ENCODE measurements at regions not wholly inside any gene's neighbourhood (a gene's known extent, or its start where the extent isn't known, plus 50 kb on each side); places are given as distances from the start of the nearest gene placed in this dataset.

DNA sequence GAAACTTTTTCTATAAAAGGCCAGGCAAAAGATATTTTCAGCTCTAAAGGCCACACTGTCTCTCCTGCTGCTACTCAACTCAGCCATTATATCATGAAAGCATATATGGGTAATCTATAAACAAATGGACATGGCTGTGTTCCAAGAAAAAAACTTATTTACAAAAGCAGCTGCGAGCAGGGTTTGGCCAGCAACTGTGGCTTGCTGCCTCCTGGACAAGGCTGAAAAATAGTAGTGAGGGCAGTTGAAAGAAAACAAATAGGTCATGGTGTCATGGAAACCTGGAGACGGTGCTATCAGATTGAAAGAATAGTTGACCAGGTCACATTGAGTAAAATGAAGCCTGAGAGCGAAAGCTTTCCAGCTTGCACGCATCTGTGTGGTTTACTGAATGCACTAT lies 89.2 kb upstream of the LRATD1 start:
- Histone ChIP-seq H3K9me3 (peaks cover 0 to 8% (median 0%) of the 10 kb centered on the region in 12 donors), H3K4me1 (no peaks in the 10 kb centered on the region), H3K36me3 (no peaks in the 10 kb centered on the region), H3K27me3 (no peaks in the 10 kb centered on the region), H3K27ac (no peak overlapping the region), H3K4me3 (no peak overlapping the region)
- intact Hi-C loops (cut with DNase I), result no loop called here
- TF ChIP-seq, protein P1, sequence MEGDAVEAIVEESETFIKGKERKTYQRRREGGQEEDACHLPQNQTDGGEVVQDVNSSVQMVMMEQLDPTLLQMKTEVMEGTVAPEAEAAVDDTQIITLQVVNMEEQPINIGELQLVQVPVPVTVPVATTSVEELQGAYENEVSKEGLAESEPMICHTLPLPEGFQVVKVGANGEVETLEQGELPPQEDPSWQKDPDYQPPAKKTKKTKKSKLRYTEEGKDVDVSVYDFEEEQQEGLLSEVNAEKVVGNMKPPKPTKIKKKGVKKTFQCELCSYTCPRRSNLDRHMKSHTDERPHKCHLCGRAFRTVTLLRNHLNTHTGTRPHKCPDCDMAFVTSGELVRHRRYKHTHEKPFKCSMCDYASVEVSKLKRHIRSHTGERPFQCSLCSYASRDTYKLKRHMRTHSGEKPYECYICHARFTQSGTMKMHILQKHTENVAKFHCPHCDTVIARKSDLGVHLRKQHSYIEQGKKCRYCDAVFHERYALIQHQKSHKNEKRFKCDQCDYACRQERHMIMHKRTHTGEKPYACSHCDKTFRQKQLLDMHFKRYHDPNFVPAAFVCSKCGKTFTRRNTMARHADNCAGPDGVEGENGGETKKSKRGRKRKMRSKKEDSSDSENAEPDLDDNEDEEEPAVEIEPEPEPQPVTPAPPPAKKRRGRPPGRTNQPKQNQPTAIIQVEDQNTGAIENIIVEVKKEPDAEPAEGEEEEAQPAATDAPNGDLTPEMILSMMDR (IDR thresholded peaks at IDR 0.05), result no peak
- TF ChIP-seq POLR2A (IDR thresholded peaks at IDR 0.05), result no peak
- ATAC-seq (no peak), DNase-seq (no peak)
- WGBS, 4 donors, result 53 to 71% (median 59%) methylated on average over 4 of the region's 4 CpGs

DNA sequence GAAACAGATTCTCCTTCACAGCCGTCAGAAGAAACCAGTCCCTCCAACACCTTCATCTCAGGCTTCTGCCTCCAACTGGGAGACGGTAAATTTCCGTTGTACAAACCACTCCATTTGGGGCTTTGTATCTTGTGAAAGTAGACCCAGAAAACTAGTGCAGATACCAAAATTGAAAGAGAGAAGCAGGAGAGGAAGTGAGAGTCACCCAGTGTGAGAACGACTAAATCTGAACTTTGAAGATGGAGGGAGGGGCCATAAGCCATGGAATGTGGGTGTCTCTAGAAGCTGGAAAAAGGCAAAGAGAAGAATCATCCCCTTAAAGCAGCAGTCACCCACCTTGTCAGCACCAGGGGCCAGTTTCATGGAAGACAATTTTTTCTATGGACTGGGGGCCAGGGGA lies 88.3 kb upstream of the LRATD1 start:
- no peak overlapping the region for H3K4me3 ChIP-seq
- ATAC-seq, result no peak

DNA sequence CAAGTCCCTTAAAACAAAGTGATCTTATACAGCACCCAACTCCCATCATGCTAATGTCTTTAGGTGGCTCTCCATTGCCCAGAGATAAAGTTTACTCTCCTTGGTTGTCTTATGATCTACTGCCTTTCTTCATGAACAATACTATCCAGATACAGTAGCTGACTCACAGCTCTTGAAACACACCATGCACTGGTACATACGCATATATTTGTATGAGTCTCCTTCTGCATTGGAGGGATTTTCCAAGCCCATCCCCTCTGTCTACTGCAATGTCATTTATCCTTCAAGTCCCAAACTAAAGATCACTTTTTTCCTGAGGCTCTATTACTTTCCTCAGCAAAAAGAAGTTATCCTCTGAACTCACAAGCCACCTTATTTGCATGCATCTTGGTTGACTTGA lies 84.7 kb upstream of the LRATD1 start:
- ATAC-seq (no peak), DNase-seq (no peak)
- WGBS, 4 donors, result 92 to 96% (median 93%) methylated on average over 1 of the region's 1 CpG
- H3K4me1 ChIP-seq, result no peaks in the 10 kb centered on the region
- H3K27me3 ChIP-seq, result no peaks in the 10 kb centered on the region
- H3K27ac ChIP-seq, result no peak overlapping the region
- no peak overlapping the region for H3K4me3 ChIP-seq
- intact Hi-C loops (cut with DNase I), result no loop called here
- H3K36me3 ChIP-seq, result no peaks in the 10 kb centered on the region
- no peak for TF ChIP-seq POLR2A (IDR thresholded peaks at IDR 0.05)
- TF ChIP-seq, protein P1 (IDR thresholded peaks at IDR 0.05), result no peak
- no peaks in the 10 kb centered on the region for H3K9me3 ChIP-seq

More for the DNA sequence above, 88.3 kb upstream of the LRATD1 start:
- H3K4me1 ChIP-seq, result no peaks in the 10 kb centered on the region
- H3K27ac ChIP-seq, result no peak overlapping the region
- H3K36me3 ChIP-seq, result no peaks in the 10 kb centered on the region
- TF ChIP-seq, protein P1 (IDR thresholded peaks at IDR 0.05), result no peak
- TF ChIP-seq POLR2A (IDR thresholded peaks at IDR 0.05), result no peak
- no peaks in the 10 kb centered on the region for H3K27me3 ChIP-seq
- intact Hi-C loops (cut with DNase I), result no loop called here
- DNase-seq, result no peak
- peaks cover 0 to 8% (median 0%) of the 10 kb centered on the region in 12 donors for H3K9me3 ChIP-seq
- 54 to 82% (median 70%) methylated on average over 4 of the region's 4 CpGs for WGBS, 4 donors

DNA sequence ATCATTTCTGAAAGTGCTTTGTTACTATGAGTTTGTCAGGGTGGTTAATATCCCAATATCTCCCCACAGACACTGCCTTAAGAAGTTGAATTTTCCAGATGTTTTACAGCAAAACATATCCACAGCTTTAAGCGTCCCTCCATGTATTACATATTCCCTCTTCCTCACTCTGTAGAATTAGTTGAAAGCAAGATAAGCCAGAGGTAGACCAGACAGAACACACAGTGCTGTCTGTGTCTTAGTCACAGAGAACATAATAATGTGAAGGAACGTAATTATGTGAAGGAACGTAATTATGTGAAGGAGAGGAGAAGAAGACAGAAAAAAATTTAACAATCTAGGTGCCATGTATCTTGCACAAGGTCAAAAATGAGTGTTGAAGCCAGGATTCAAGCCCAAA lies 81.9 kb upstream of the LRATD1 start:
- ATAC-seq, result no peak
- intact Hi-C loops (cut with DNase I), result no loop called here
- 37 to 56% (median 44%) methylated on average over 3 of the region's 3 CpGs for WGBS, 4 donors
- no peak overlapping the region for H3K4me3 ChIP-seq
- no peaks in the 10 kb centered on the region for H3K36me3 ChIP-seq
- H3K27ac ChIP-seq, result no peak overlapping the region
- no peak for DNase-seq
- no peaks in the 10 kb centered on the region for H3K27me3 ChIP-seq
- TF ChIP-seq, protein P1 (IDR thresholded peaks at IDR 0.05), result no peak
- TF ChIP-seq POLR2A (IDR thresholded peaks at IDR 0.05), result no peak
- no peaks in the 10 kb centered on the region for H3K4me1 ChIP-seq
- H3K9me3 ChIP-seq, result no peaks in the 10 kb centered on the region

All from heart left ventricle (tissue), 16 donors.